GM21526 (cell line): ENCODE measurements at regions not wholly inside any gene's neighbourhood (a gene's known extent, or its start where the extent isn't known, plus 50 kb on each side); places are given as distances from the start of the nearest gene placed in this dataset.
"Not testable (repeated sequence)": the region's sequence is repeated elsewhere in the genome, so short reads cannot be mapped to it uniquely, and the experiment has no call there.

Source experiments
- ATAC-seq: cut with Tn5 transposase; IDR thresholded peaks from one replicate; pipeline ENCODE4 v1.9.1; 2021; ENCODE audit warnings: moderate library complexity; ENCODE audit not compliant: unreplicated experiment, low FRiP score

- no peak for ATAC-seq
Observed at GRCh38 chr21:35204850-35205541, 155.9 kb upstream of the RUNX1 start.

- no peak for ATAC-seq
Observed at GRCh38 chr21:35204125-35204524, 155.0 kb upstream of the RUNX1 start.

GRCh38 chr21:35203093-35203977, 154.2 kb upstream of the RUNX1 start:
- ATAC-seq = no peak

GRCh38 chr21:35202431-35202830, 153.3 kb upstream of the RUNX1 start:
- no peak for ATAC-seq

GRCh38 chr21:35201799-35202198, 152.7 kb upstream of the RUNX1 start:
- ATAC-seq = no peak

GRCh38 chr21:35201288-35201687, 152.2 kb upstream of the RUNX1 start:
- ATAC-seq = no peak

- ATAC-seq = no peak
Observed at GRCh38 chr21:35199733-35200015, 150.6 kb upstream of the RUNX1 start.

GRCh38 chr21:35198982-35199732, 150.1 kb upstream of the RUNX1 start:
- ATAC-seq = no peak

GRCh38 chr21:35198565-35198964, 149.5 kb upstream of the RUNX1 start:
- ATAC-seq = no peak

GRCh38 chr21:35197992-35198431, 148.9 kb upstream of the RUNX1 start:
- ATAC-seq = no peak

GRCh38 chr21:35197191-35197590, 148.1 kb upstream of the RUNX1 start:
- ATAC-seq = no peak

- ATAC-seq = no peak
Observed at GRCh38 chr21:35196128-35196527, 147.0 kb upstream of the RUNX1 start.

GRCh38 chr21:35195232-35195631, 146.1 kb upstream of the RUNX1 start:
- ATAC-seq = no peak

- ATAC-seq = no peak
Observed at GRCh38 chr21:35191754-35192153, 142.7 kb upstream of the RUNX1 start.

GRCh38 chr21:35191128-35191527, 142.0 kb upstream of the RUNX1 start:
- ATAC-seq = no peak

GRCh38 chr21:35190201-35190701, 141.1 kb upstream of the RUNX1 start:
- ATAC-seq = peak; percentile 12

- peak; percentile 86 for ATAC-seq
Observed at GRCh38 chr21:35189077-35189863, 140.2 kb upstream of the RUNX1 start.

GRCh38 chr21:35183389-35183788, 134.3 kb upstream of the RUNX1 start:
- not testable (repeated sequence) for ATAC-seq

GRCh38 chr21:35179990-35180540, 131.0 kb upstream of the RUNX1 start:
- ATAC-seq = no peak

GRCh38 chr21:35178827-35179226, 129.7 kb upstream of the RUNX1 start:
- ATAC-seq = no peak
